ENCODE measurements at regions not wholly inside any gene's neighbourhood (a gene's known extent, or its start where the extent isn't known, plus 50 kb on each side); places are given as distances from the start of the nearest gene placed in this dataset.

DNA sequence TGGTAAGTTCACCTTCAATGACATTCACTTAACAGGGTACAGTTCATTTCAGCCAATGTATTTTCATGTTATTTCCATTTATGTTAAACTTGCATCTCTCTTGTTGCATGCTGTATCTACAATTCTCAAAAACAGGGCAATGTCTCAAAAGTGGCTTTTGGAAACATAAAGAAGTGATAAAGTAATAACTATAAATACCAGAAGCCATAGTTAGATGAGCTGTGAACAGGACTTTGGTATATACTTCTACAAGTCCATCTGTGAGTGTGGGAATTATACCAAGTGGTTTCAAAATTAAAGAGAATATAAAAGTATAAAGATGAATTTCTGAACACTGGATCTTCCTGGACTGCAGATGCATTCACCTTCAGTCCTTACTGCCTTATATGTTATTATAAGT, 585.4 kb upstream of the PBX1 start:
- intact Hi-C loops (cut with micrococcal nuclease) (no loop called here), in situ Hi-C loops (cut with MboI; ENCODE audit: low sequenced_read_pairs) (no loop called here), dilution Hi-C loops (cut with HindIII; ENCODE audit: low sequenced_read_pairs, unreplicated experiment) (no loop called here)
- Histone ChIP-seq H3K4me1 (ENCODE audit: control insufficient read depth, insufficient read depth, low read length) (no peaks in the 10 kb centered on the region), H3K14ac (replicated peaks; ENCODE audit: low read depth, low read length) (no peak overlapping the region), H2AK5ac (ENCODE audit: low read depth, low read length) (no peak overlapping the region), H3K4ac (ENCODE audit: low read depth, low read length) (no peak overlapping the region), H2BK5ac (ENCODE audit: low read depth, low read length, poor library complexity, severe bottlenecking) (no peak overlapping the region), H4K91ac (ENCODE audit: insufficient read depth, low read depth, low read length) (no peak overlapping the region), H4K20me1 (ENCODE audit: insufficient read depth, low read length) (no peaks in the 10 kb centered on the region), H3K56ac (ENCODE audit: extremely low read depth, insufficient read depth, low read length) (no peak overlapping the region), H4K8ac (ENCODE audit: low read depth in 2 of 2, low read length in 2 of 2) (no peak overlapping the region), H3K9me3 (ENCODE audit: control insufficient read depth, insufficient read depth, low read length) (no peaks in the 10 kb centered on the region), H3K27ac (ENCODE audit: insufficient read depth, low read length) (no peak overlapping the region), H3K9me1 (ENCODE audit: insufficient read depth, low read length) (no peaks in the 10 kb centered on the region), H3K27me3 (ENCODE audit: control insufficient read depth, insufficient read depth, low read length) (no peaks in the 10 kb centered on the region), H3K9ac (ENCODE audit: low read depth, low read length) (no peak overlapping the region), H3K79me1 (ENCODE audit: low read depth in 1 of 2, low read length in 2 of 2) (no peaks in the 10 kb centered on the region), H3K23ac (ENCODE audit: low read depth, low read length) (no peak overlapping the region), H4K5ac (ENCODE audit: low read depth, low read length) (no peak overlapping the region), H2BK15ac (ENCODE audit: low read depth, low read length) (no peak overlapping the region), H2BK120ac (ENCODE audit: low read depth, low read length) (no peak overlapping the region), H2BK20ac (ENCODE audit: low read depth, low read length) (no peak overlapping the region), H3K4me3 (ENCODE audit: insufficient read depth, low read depth, low read length) (no peak overlapping the region), H3K4me2 (ENCODE audit: low read depth, low read length) (no peak overlapping the region), H3K36me3 (ENCODE audit: control insufficient read depth, insufficient read depth, low read length) (no peaks in the 10 kb centered on the region), H2AK9ac (replicated peaks; ENCODE audit: low read depth, low read length, poor library complexity) (no peak overlapping the region), H2AFZ (replicated peaks; ENCODE audit: low read length, poor library complexity) (no peak overlapping the region), H3K18ac (ENCODE audit: low read depth, low read length) (no peak overlapping the region)
- POLR2A ChIA-PET (ENCODE audit: unreplicated experiment), result no interaction called here
- no peak for TF ChIP-seq FOS (IDR thresholded peaks at IDR 0.05; ENCODE audit: low read depth, low read length)
- CTCF ChIA-PET, result no interaction called here
- no peak for ATAC-seq (ENCODE audit: low read depth)
- DNase-seq, result no peak
- no TSS peak for BruUV-seq (replicated peaks)

All from IMR-90 (cell line).